ENCODE measurements at regions not wholly inside any gene's neighbourhood (a gene's known extent, or its start where the extent isn't known, plus 50 kb on each side); places are given as distances from the start of the nearest gene placed in this dataset.

DNA sequence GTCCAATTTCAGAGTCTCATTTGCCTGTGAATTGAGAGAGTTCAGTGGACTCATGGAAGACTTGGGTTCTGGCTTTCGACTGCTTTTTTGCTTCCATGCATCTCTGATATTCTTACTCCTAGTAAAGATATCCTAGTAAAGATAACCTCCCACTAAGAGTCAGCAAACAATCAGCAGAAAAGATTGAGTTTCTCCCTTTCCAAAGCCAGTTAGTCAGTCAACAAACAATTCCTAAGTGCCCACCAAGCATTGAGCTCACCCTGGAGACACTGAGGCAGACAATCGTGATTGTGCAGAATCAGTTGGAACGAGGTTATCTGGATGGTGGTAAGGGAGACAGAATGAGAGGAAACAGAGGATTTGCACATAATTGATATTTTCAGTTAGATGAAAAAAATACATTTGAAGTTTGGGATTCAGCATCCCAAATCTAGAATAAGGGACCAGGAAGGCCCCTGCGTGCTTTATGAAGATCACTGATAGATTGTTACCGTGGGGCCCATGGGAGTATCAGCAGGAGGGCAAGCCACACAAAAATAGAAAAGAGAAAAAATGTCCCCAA, 99.7 kb upstream of the SLC38A2 start:
- DNase-seq (ENCODE audit: low spot score) = no peak

DNA sequence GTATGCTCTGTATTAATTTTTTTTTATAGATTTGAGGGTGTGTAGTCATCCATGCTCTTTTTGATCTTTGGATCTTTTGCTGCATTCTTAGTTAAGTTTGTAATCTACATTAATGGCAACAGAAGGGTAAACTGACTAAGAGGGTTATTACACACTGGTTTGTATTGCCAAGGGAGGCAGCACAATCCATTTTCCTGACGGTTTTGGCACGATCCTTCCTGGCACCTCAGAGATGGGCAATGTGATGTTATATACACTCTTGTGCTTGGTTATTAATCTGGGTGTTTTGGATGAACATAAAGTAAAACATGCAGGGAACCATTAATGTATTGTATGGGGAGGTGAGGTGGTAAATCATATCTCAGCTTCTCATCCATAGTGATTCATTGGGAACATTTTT, 98.8 kb upstream of the SLC38A2 start:
- no peak for DNase-seq (ENCODE audit: low spot score)

DNA sequence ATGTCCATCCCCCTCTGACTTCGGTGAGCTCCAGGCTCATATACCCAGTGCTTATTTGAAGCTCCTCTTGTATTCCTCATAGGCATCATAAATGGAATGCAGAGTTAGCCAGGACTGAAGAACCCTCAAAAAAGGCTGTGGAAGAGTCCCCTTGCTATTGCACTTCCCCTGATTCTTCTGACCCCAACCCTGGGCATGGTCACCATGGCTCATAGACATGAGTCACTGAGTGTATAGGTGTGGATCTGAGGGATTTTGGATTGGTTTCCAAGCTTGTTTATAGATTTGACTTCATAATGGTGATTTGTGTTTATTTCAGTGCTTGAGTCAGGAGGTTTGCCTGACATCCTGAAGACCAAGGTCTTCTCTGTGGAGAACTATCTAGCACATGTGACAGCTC, 98.4 kb upstream of the SLC38A2 start:
- no peak for DNase-seq (ENCODE audit: low spot score)

DNA sequence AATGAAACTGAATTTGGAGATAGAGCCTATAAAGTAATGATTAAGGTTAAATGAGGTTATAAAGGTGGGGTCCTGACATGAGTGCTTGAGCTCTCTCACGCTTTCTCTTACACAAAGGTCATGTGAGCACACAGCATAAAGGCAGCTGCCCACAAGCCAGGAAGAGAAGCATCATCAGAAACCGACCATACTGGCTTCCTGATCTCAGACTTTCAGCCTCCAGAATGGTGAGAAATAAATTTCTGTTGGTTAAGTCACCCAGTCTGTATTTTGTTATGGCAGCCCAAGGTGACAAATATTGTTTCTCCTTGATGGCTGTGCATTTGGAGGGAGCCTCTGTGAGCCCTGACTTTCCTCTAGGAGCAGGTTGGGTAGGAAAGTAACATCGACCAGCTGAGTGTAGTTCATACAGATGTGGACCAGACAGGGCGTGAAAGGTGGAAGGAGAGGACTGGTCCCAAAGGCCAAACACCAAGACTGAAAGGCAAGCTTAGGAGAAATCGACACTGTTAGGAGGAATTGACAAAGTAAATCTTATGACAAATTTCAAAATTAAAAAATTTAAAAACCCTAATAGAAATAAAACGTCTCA, 97.6 kb upstream of the SLC38A2 start:
- DNase-seq (ENCODE audit: low spot score) = no peak

DNA sequence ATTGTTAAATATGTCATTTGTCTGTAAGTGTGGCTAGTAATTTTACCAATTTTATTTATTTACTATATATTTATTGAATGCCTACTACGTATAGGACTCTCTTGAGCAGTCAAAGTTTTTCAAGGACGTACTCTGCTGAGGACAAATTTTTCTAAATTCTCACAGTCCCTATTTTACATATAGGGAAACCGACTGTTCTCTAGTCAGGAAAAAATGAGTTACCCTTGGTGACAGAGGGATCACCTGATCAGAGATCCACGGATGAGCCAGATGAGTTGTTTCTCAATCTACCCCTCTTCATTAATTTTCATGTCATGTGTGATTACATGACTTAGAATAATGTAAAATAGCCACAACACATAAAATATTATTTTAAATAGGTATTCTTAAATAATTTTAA, 96.2 kb upstream of the SLC38A2 start:
- no peak for DNase-seq (ENCODE audit: low spot score)

DNA sequence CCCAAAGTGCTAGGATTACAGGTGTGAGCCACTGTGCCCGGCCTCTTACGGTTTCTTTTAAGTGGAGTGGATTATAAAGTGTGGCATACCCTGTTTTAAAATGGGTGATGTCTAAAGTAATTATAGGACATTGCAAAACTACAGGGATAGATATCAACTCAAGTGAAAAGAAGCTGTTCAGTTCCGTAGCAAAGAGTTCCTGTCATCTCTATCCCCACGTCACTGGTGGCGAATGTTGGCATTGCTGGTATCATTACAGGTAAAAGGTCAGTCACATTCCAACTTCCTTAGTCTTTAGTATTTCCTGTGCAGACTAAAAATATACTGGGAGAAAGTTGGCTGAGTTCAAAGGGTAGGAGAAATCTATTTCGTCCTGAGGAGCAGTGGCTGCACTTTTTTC, 95.6 kb upstream of the SLC38A2 start:
- DNase-seq (ENCODE audit: low spot score) = no peak

DNA sequence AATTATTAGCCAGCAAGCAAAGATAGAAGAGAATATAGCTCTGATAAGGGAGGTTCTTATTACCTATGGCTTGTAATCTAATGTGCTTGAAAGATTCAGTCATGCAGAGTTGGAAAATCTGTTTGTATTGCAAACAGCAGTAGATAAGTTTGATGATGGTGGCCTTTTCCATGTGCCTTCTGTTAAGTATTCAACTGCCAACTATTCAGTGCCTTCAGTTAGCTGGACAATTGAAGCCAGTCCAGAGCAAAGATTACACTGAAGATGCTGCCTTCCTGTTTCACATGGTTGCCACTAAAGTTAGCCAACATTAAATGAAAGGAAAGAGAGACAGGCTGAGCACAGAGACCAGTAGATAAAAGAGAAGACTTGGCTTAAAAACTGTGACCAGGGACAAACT, 92.7 kb upstream of the SLC38A2 start:
- DNase-seq (ENCODE audit: low spot score) = no peak

DNA sequence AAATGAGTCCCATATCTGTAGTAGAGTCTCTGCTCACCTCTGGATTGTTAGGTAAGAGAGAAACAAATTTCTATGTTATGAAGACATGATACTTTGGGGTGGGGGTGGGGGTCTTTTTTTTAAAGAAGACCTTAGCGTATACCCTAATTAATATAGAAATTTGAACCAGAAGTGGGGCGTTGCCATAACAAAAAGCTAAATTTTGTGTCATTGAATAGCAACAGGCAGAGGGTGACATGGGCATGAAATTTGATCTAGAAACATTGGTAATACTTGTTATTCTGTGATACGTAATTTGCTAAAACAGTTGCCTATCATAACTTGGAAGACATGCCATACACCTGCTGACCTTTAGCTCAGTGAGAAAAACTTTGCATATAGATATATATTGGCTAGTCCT, 92.3 kb upstream of the SLC38A2 start:
- no peak for DNase-seq (ENCODE audit: low spot score)

DNA sequence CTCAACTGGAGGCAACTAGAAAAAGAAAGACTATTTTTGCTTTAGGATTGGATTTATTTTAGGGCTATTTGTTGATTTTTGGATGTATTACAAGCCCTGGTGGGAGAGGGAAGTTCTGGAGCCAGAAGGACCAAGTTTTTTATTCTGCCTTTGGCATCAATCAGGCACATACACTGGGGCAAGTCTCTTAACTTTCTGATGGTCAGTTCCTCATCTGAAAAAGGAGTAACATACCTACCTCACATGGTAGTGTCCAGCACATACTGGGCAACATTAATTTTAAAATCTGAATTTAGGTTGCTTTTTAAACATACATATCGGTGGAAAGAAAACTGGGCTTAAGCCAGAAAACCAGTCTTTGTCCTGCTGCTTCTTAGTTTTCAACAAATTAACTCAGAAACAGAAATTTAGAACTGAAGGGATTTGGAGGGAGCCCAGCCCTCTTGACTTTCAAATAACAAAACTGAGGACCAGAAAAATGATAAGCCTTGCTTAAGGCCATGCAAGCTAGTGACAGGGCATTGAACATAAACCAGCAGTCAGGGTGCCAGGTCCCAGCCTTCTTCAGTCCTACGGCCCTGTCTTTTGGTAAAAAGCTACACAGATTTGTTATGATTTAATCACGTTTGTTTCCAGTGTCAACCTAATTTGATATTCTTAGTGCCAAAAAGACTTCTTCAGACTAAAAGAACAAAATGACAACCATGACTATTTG, 90.2 kb upstream of the SLC38A2 start:
- no peak for DNase-seq (ENCODE audit: low spot score)

DNA sequence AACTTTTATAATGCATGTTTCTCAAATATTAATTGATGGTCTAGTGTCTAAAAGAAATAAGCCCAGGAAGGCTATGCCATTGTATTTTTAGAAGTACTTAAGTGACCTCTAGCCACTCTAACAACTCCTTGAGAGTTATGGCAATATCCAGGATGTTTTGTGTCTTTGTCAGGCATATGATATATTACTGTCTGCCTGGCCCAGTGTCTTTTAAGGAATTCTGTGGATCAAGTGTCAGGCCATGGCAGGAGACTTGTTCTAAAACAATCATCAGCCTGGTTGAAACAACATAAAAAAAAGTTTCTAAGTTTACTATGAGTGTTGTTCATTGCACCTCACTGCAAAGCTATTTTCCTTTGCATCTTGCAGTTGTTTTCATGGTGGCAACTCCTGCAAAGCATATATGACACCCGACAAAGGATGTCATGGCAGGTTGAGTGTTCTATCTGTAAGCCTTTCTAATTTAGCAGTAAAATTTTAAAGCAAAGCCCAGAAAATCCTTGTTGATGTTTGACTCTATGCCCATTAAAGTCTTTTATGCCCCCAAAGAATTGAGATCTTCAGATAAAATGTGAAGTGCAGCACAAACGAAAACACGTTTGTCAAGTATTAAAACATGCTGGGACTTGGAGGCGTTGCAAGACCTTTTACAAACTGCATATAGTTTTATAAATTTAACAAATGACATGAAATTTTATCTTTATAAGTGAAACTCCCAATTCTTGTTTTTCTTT, 89.5 kb upstream of the SLC38A2 start:
- DNase-seq (ENCODE audit: low spot score) = no peak

DNA sequence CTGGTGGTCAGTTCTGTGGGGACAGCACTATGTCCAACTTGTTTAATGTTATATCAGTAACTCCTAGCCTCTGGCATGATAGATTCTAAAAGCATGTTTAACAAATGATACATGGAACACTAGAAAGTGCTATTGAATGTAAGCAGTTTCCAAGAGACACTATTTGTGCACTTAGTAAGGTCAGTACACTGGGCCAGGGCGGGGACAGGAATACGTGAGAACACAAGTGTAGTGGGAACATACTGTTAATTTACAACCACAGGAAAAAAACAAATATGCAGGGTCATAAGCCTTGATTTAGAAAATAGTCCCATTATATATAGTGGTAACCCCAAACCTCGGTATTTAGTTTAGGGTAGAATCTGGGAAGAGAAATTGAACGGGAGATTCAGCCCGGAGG, 88.9 kb upstream of the SLC38A2 start:
- no peak for DNase-seq (ENCODE audit: low spot score)

DNA sequence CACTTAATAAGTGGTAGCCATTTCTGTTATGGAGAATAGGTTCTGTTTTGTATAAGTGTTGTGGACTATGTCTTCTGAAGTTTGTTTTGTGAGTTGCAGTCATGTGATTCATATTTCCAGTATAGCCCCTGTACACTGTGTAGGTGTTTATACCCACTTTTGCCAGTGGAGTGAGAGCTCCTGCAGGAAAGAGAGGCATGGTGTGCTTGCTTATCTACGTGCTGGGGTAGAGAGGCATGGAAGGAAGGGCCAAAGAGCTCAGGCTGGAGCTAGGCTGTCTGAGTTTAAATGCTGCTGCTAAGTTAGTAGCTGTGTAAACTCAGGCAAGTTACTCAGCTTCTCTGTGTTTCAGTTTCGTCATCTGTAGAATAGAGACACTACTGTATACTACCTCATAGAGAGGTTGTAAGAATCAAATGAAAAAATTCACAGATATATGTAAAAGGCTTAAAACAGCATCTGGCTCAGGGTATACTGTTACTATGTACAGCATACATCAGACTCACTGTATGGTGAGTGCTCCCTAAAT, 88.2 kb upstream of the SLC38A2 start:
- DNase-seq (ENCODE audit: low spot score) = no peak

DNA sequence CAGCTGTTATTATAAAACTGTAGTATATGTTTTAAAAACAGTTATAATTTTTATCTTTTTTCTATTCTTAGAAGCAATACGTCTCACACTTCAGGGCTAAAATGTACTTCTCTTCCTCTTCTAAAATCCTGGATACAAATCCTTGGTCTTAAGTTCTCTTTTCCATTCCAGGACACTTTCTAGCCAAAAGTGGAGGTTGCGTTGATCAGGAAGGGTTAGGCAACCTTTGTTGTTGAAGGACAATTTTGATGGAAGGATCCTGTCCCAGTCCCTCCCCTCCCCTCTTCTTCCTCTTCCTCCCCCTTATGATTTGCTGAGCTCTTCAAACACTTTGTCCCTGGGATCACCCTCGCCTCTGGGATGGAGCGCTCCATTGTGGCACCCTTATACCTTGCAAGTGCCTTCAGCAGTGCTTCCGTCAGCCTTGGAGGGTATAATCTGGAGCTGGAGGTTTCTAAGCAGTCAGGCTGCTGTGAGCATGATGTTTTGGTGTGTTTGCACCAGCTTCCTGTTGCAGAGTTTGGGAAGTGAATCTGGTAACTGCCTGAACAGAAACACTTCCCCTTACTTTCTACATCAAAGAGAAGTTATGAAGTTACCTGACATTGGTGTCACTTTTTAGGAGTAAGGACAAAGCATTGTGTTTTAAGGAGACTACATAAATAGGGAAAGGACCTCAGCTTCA, 87.4 kb upstream of the SLC38A2 start:
- DNase-seq (ENCODE audit: low spot score) = no peak

DNA sequence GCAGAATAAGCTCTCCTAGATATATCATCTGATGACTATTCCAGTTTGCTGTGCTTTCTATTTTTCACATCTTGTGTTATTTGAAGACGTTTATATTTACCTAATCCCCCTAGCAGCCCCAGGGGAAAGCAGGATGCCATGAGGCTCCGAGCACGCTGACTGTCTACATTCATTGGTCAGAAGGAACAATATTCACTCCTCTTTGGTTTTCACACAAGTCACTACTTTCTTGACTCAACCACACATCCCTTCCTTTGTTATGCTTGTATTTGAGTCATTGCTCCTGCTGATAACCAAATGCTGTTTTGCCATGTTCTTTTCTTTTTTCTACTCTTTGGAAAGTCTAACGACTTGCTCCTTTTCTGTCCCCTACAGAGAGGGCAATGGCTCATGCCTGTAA, 86.5 kb upstream of the SLC38A2 start:
- no peak for DNase-seq (ENCODE audit: low spot score)

DNA sequence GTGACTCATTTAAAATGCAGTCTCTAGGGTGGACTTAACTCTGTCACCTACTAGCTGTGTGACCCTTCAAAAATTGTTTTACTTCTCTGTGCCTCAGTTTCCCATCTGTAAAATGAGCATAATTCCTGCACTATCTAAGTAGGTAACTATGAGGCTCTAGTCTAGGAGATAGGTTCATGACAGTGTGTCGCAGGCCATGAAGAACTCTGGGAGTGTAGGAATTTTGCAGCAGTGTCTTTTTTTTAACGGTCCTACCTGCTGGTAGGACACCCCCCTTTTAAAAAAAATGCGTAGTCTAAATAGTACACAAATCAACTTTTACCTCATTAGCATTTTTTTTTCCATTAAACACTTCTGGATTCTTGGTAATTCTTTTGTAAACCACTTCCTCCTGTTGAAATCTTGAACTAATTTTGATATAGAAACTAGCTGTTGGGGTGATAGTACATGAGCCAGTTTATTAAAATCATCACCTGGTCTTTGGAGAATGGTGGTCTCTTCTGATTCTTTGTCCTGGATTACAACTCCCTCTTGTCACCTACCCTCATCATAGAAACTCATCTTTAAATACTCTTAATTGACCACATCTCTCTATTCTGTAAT, 86.0 kb upstream of the SLC38A2 start:
- DNase-seq (ENCODE audit: low spot score) = no peak

DNA sequence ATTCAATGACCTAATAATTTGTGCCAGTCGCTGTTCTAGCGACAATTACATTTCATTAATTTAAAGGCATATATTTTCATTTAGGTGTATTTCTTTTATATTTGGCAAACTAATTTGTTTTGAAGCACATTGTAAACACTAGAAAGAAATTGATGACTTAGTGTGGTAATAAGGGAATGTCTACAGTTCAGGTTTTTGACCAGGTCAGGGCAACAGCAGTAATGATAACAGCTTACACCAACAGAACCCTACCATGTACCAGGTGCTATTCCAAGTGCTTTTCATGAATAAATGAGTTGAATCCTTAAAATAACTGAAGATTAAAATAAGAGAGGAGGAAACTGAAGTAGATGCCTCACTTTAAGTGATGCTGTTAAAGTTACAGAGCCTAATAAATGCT, 85.4 kb upstream of the SLC38A2 start:
- no peak for DNase-seq (ENCODE audit: low spot score)

DNA sequence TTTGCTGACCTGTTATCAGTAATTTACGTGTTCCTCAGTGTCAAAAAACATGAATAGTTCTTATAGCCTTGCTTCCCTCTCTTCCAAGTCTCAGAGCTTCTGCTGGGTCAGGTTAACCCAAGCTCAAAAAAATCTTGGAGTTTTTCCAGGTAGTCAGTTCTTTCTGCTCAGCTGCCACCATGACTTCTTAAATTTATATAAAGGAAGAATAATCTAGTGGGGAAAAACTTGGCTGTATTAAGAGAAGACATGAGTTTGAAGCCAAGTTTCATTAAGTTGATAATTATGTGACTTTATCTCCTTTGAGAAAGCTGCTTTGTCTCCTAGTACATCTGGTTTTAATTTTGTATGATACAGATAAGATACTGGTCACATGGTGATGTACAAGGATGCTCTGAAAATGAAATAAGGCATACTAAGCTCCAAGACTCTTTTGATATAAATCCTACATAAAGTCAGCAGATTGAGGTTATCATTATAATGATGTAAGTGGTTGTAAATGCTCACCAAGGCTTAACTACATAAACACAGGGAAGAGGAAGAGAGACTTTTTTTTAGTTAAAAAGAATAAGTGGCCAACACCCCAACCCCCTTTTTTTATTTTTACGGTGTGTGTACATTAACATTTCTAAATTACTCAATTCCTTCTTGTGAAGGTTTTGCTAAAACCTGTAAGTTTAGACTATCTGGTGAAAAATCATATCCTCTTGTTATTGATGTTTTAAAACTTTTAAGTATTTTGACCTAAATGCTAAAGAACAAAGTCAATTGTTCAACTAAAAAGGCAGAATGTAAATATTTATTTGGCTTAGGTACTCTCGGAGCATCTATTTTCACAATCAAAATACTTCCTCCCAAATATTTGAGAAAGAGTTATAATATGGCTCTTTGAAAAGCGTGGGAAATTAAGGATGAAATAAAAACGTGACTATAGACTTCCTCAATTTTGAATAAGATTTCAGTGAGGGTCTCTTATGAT, 84.1 kb upstream of the SLC38A2 start:
- DNase-seq (ENCODE audit: low spot score) = no peak

DNA sequence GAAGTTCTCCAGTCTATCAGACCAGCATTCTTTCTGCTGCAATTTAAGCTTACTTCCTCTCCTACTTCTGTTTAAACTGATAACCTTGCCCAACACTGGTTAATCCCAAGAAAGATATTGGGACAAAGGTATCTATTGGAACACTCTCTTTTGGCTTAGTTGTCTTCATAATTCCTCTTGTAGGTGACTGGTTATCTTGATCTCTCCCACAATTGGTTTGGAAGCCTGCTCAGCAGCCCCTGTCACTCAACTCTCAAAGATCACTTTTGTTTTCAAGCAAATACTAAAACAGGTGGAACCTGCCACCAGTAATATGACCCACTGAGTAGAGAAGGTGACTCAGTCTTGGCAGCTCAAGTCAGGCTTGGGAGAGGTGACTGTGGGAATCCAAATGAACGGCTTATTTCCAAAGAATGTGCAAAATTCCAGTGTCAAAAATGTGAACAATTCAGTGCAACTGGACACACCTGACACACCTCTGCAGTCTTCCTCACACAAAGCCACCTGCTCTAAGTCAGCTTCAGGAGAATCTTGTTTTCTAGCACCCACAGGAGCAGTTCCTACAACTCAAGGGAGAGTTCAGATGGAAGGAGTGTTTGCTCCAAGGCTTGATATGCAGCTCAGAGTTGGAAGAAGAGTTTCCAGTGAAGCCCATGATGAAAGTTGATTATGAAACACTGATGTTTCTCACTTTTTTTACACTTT, 83.2 kb upstream of the SLC38A2 start:
- no peak for DNase-seq (ENCODE audit: low spot score)

DNA sequence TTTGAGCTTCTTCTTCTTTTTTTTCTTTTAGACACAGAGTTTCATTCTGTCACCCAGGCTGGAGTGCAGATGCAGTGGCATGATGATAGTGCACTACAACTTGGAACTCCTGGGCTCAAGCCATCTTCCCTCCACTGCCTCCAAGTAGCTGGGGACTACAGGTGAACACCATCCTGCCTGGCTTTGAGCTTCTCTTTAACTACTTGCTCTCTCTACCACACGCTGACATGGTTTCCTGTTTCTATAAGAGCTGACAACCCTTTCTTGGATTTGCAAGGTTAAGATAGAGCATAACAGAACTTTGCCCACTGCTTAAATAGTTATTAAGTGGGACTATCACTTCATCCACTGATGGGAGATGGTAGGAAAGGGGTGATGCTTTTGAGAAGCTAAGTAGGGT, 82.4 kb upstream of the SLC38A2 start:
- DNase-seq (ENCODE audit: low spot score) = no peak

Measured in mesenteric fat pad (tissue), 1 donor.